Lower leg skin (tissue), 4 donors: ENCODE measurements at regions not wholly inside any gene's neighbourhood (a gene's known extent, or its start where the extent isn't known, plus 50 kb on each side); places are given as distances from the start of the nearest gene placed in this dataset.

ENCODE experiments used
- DNase-seq, 2 donors: peaks; one replicate each; pipeline ENCODE4 v3.0.0-alpha.2; 2019; ENCODE audit warnings: low spot score in 2 of 2
- H3K4me3 ChIP-seq: fragments of 200-600 bp; sonication (generic); 2 replicates; pipeline ENCODE4 v1.5.1; 2017; ENCODE audit warnings: mild to moderate bottlenecking, low read depth; ENCODE audit not compliant: poor library complexity, severe bottlenecking
- CTCF ChIP-seq, 3 donors: fragments of 450-650 bp; IDR thresholded peaks; one replicate each; pipeline ENCODE4 v1.5.1; 2016; ENCODE audit warnings: antibody characterized with exemption in 3 of 3, mild to moderate bottlenecking in 3 of 3, moderate library complexity in 2 of 3
- POLR2A ChIP-seq, 2 donors: fragments of 450-650 bp; IDR thresholded peaks; one replicate each; pipeline ENCODE4 v1.6.1; 2016 to 2017; ENCODE audit warnings: antibody characterized with exemption in 2 of 2, mild to moderate bottlenecking in 1 of 2, moderate library complexity in 1 of 2
- WGBS, 2 donors: methylation state at CpG; one replicate each; pipeline ENCODE4 v1.1.5; 2018; 5-methylcytosine and 5-hydroxymethylcytosine counted together
- intact Hi-C: fragments of 100-400 bp; cut with DNase I; formaldehyde crosslinking; loops from one replicate; pipeline ENCODE4 v1.15.0; 2023; ENCODE audit warnings: low total_unique reads

DNA sequence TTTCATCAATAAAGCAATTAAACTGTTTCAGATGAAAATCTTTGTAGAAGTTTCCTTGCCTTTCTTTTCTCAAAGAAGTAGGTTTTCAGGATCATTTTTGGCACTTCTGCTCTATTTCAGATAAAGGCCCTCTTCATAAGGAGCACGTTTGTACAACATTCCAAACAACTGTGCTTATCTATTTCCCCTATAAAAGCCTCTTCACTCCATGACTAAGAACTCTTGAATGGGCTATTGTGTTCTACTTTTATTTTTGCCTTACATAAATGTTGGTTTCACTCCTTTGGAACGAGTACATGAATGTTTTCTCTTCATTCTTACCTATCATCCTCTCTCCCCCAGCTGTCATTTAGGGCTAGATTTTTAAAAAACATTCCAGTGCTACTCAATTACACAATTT, 288.0 kb upstream of the PPP1R2C start:
- H3K4me3 ChIP-seq: no peak overlapping the region
- intact Hi-C loops: no loop called here
- TF ChIP-seq POLR2A (IDR thresholded peaks at IDR 0.05): no peak
- no peak for TF ChIP-seq CTCF (IDR thresholded peaks at IDR 0.05)
- DNase-seq: no peak
- 44 to 51% methylated on average over 2 of the region's 2 CpGs for WGBS, 2 donors

DNA sequence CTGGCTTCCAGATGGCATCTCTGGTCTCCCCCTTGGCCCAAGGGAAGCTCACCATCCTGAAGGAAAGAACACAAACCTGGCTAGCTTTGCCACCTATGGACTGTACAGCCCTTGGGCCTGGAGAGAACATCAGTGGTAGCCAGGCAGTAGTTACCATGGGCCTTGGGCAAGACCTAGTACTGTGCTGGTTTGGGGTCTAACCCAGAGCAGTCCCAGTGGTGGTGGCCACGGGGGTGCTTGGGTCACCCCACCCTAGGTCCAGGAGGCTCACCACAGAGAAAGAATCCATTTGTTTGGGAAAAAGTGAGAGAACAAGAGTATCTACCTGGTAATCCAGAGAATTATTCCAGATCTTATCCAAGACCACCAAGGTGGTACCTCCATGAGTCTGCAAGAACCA, 290.7 kb upstream of the PPP1R2C start:
- TF ChIP-seq POLR2A (IDR thresholded peaks at IDR 0.05) (no peak), CTCF (IDR thresholded peaks at IDR 0.05) (no peak)
- DNase-seq: no peak
- WGBS, 2 donors: 62% methylated on average over 1 of the region's 1 CpG; no CpG with 5 or more reads in 1 of the 2 donors
- intact Hi-C loops: no loop called here
- no peak overlapping the region for H3K4me3 ChIP-seq

- no peak overlapping the region for H3K4me3 ChIP-seq
- WGBS, 2 donors: 65 to 76% methylated on average over 1 of the region's 1 CpG
- no peak for DNase-seq
- intact Hi-C loops: no loop called here
- TF ChIP-seq POLR2A (IDR thresholded peaks at IDR 0.05) (no peak), CTCF (IDR thresholded peaks at IDR 0.05) (no peak)
Observed at GRCh38 chrX:43083016-43083415, 305.1 kb upstream of the PPP1R2C start.

DNA sequence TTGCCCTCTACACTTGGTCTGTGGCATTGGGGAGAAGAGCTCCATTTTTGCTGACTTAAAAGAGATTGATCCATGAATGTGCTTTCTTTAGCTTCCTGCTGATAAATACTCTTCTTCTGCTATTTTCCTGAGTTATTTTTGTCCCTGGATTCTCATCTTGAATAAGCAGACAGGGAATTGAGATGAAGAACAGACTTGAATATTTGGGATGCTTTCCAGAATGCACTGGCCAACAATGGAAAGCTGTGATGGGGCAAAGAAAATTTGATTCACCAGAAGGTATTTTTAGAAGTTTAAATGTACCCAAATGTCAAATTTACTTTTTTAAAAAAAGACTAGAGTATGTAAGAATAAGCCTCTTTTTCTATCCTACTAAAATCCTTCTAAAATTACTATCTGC, 309.9 kb upstream of the PPP1R2C start:
- DNase-seq: no peak
- TF ChIP-seq POLR2A (IDR thresholded peaks at IDR 0.05): no peak
- no peak for TF ChIP-seq CTCF (IDR thresholded peaks at IDR 0.05)
- intact Hi-C loops: no loop called here

GRCh38 chrX:43096830-43097229, 318.9 kb upstream of the PPP1R2C start:
- intact Hi-C loops: no loop called here
- 41 to 54% methylated on average over 2 of the region's 2 CpGs for WGBS, 2 donors
- no peak for TF ChIP-seq CTCF (IDR thresholded peaks at IDR 0.05)
- no peak for TF ChIP-seq POLR2A (IDR thresholded peaks at IDR 0.05)
- no peak overlapping the region for H3K4me3 ChIP-seq
- DNase-seq: no peak

More for the DNA sequence above, 309.9 kb upstream of the PPP1R2C start:
- no peak overlapping the region for H3K4me3 ChIP-seq

- no peak for DNase-seq
- H3K4me3 ChIP-seq: no peak overlapping the region
- intact Hi-C loops: no loop called here
- WGBS, 2 donors: 74 to 76% methylated on average over 5 of the region's 5 CpGs
- TF ChIP-seq CTCF (IDR thresholded peaks at IDR 0.05) (no peak), POLR2A (IDR thresholded peaks at IDR 0.05) (no peak)
Observed at GRCh38 chrX:43106009-43106408, 328.0 kb upstream of the PPP1R2C start.
